Trophoblast cell (in vitro differentiated cells and primary cell): ENCODE measurements at regions not wholly inside any gene's neighbourhood (a gene's known extent, or its start where the extent isn't known, plus 50 kb on each side); places are given as distances from the start of the nearest gene placed in this dataset.

Experiments
- DNase-seq, 2 donors: peaks; one replicate each; pipeline ENCODE4 v3.0.0-alpha.2; 2016
- H2AFZ ChIP-seq: 2 replicates; pipeline ENCODE4 v1.6.1; 2013; ENCODE audit warnings: low read length, moderate library complexity, mild to moderate bottlenecking; ENCODE audit not compliant: insufficient read depth, poor library complexity
- H2AK5ac ChIP-seq: 2 replicates; pipeline ENCODE4 v1.6.1; 2013; ENCODE audit warnings: mild to moderate bottlenecking, low read length
- H2BK120ac ChIP-seq: 2 replicates; pipeline ENCODE4 v1.6.1; 2013; ENCODE audit warnings: low read length, mild to moderate bottlenecking, moderate library complexity; ENCODE audit not compliant: insufficient read depth, poor library complexity
- H2BK12ac ChIP-seq: 2 replicates; pipeline ENCODE4 v1.6.1; 2013; ENCODE audit warnings: mild to moderate bottlenecking, low read length, moderate library complexity
- H2BK5ac ChIP-seq: 2 replicates; pipeline ENCODE4 v1.6.1; 2013; ENCODE audit warnings: low read length, low read depth, moderate library complexity, mild to moderate bottlenecking; ENCODE audit not compliant: poor library complexity
- H3K14ac ChIP-seq: 2 replicates; pipeline ENCODE4 v1.6.1; 2013; ENCODE audit warnings: mild to moderate bottlenecking, low read length
- H3K18ac ChIP-seq: 2 replicates; pipeline ENCODE4 v1.6.1; 2013; ENCODE audit warnings: mild to moderate bottlenecking, low read length
- H3K23ac ChIP-seq: 2 replicates; pipeline ENCODE4 v1.6.1; 2013; ENCODE audit warnings: low read length
- H3K27ac ChIP-seq: 2 replicates; pipeline ENCODE4 v1.5.1; 2013; ENCODE audit warnings: low read depth, mild to moderate bottlenecking, inconsistent platforms, low read length, moderate library complexity
- H3K27me3 ChIP-seq: 2 replicates; pipeline ENCODE4 v1.6.1; 2013; ENCODE audit warnings: inconsistent platforms, mild to moderate bottlenecking, low read length, moderate library complexity; ENCODE audit not compliant: insufficient read depth
- H3K36me3 ChIP-seq, 2 experiments: 1 replicate in 1 of 2; 2 replicates in 1 of 2; pipeline ENCODE4 v1.6.1; 2013; ENCODE audit warnings: low read length in 2 of 2, mild to moderate bottlenecking in 2 of 2, moderate library complexity in 1 of 2; ENCODE audit not compliant: insufficient read depth in 2 of 2, control insufficient read depth in 1 of 2
- H3K4ac ChIP-seq: 2 replicates; pipeline ENCODE4 v1.6.1; 2013; ENCODE audit warnings: low read depth, mild to moderate bottlenecking, low read length, moderate library complexity
- H3K4me1 ChIP-seq, 2 experiments: 1 replicate in 1 of 2; 2 replicates in 1 of 2; pipeline ENCODE4 v1.6.1; 2013; ENCODE audit warnings: low read length in 2 of 2, mild to moderate bottlenecking in 2 of 2, moderate library complexity in 1 of 2; ENCODE audit not compliant: insufficient read depth in 2 of 2, control insufficient read depth in 1 of 2
- H3K4me2 ChIP-seq: 2 replicates; pipeline ENCODE4 v1.6.1; 2013; ENCODE audit warnings: inconsistent platforms, mild to moderate bottlenecking, low read length, moderate library complexity
- H3K4me3 ChIP-seq: 2 replicates; pipeline ENCODE4 v1.5.1; 2013; ENCODE audit warnings: mild to moderate bottlenecking, low read depth, low read length, inconsistent platforms
- H3K79me1 ChIP-seq: one replicate; pipeline ENCODE4 v1.6.1; 2013; ENCODE audit warnings: low read length
- H3K79me2 ChIP-seq: 2 replicates; pipeline ENCODE4 v1.6.1; 2013; ENCODE audit warnings: low read length, mild to moderate bottlenecking; ENCODE audit not compliant: control insufficient read depth, insufficient read depth, poor library complexity
- H3K9ac ChIP-seq: 2 replicates; pipeline ENCODE4 v1.6.1; 2013; ENCODE audit warnings: mild to moderate bottlenecking, low read length
- H3K9me3 ChIP-seq: 2 replicates; pipeline ENCODE4 v1.6.1; 2013; ENCODE audit warnings: low read depth, mild to moderate bottlenecking, control low read depth, inconsistent platforms, low read length; ENCODE audit not compliant: insufficient read depth
- H4K12ac ChIP-seq: 2 replicates; pipeline ENCODE4 v1.6.1; 2013; ENCODE audit warnings: low read depth, mild to moderate bottlenecking, low read length, moderate library complexity
- H4K8ac ChIP-seq: 2 replicates; pipeline ENCODE4 v1.6.1; 2013; ENCODE audit warnings: low read depth, mild to moderate bottlenecking, low read length, moderate library complexity
- H4K91ac ChIP-seq: one replicate; pipeline ENCODE4 v1.6.1; 2013; ENCODE audit warnings: low read depth, mild to moderate bottlenecking, low read length, moderate library complexity
- WGBS: extraction: QIAGEN DNeasy Blood & Tissue Kit; methylation state at CpG from one replicate; pipeline ENCODE4 v1.1.7; 2013; ENCODE audit warnings: missing lambda C conversion rate; ENCODE audit not compliant: insufficient read length, insufficient coverage; ENCODE audit errors: extremely low coverage; 5-methylcytosine and 5-hydroxymethylcytosine counted together

GRCh38 chrX:4762196-4762595 lies 1048.7 kb upstream of the PRKX start:
- H3K9me3 ChIP-seq, result no peaks in the 10 kb centered on the region
- H2BK120ac ChIP-seq, result no peak overlapping the region
- DNase-seq, result no peak
- no CpG with 5 or more reads among the region's 3 CpGs for WGBS
- no peaks in the 10 kb centered on the region for H3K79me2 ChIP-seq
- no peak overlapping the region for H2AK5ac ChIP-seq
- H3K4me2 ChIP-seq, result no peak overlapping the region
- H3K9ac ChIP-seq, result no peak overlapping the region
- H4K8ac ChIP-seq, result no peak overlapping the region
- no peak overlapping the region for H2AFZ ChIP-seq
- no peak overlapping the region for H3K14ac ChIP-seq
- no peak overlapping the region for H4K91ac ChIP-seq
- H3K4me1 ChIP-seq, result no peaks in the 10 kb centered on the region
- no peaks in the 10 kb centered on the region for H3K27me3 ChIP-seq
- H3K27ac ChIP-seq, result no peak overlapping the region
- H3K79me1 ChIP-seq, result no peaks in the 10 kb centered on the region
- no peak overlapping the region for H3K18ac ChIP-seq
- no peaks in the 10 kb centered on the region for H3K36me3 ChIP-seq
- H3K4ac ChIP-seq, result no peak overlapping the region
- H4K12ac ChIP-seq, result no peak overlapping the region
- H3K4me3 ChIP-seq, result no peak overlapping the region
- H2BK12ac ChIP-seq, result no peak overlapping the region
- no peak overlapping the region for H2BK5ac ChIP-seq
- no peak overlapping the region for H3K23ac ChIP-seq

GRCh38 chrX:4754878-4755604 lies 1041.6 kb upstream of the PRKX start:
- no peak overlapping the region for H2BK120ac ChIP-seq
- H3K79me1 ChIP-seq, result no peaks in the 10 kb centered on the region
- no peak overlapping the region for H4K12ac ChIP-seq
- no peaks in the 10 kb centered on the region for H3K4me1 ChIP-seq
- H2BK5ac ChIP-seq, result no peak overlapping the region
- no peaks in the 10 kb centered on the region for H3K36me3 ChIP-seq
- no peak overlapping the region for H4K8ac ChIP-seq
- no peak overlapping the region for H3K27ac ChIP-seq
- no peak overlapping the region for H3K23ac ChIP-seq
- no peak overlapping the region for H2BK12ac ChIP-seq
- no peak overlapping the region for H3K9ac ChIP-seq
- H3K4me3 ChIP-seq, result no peak overlapping the region
- H3K27me3 ChIP-seq, result no peaks in the 10 kb centered on the region
- no peak overlapping the region for H3K4me2 ChIP-seq
- no peak for DNase-seq
- no peak overlapping the region for H2AK5ac ChIP-seq
- WGBS, result 100% methylated on average over 1 of the region's 8 CpGs
- H3K4ac ChIP-seq, result no peak overlapping the region
- no peaks in the 10 kb centered on the region for H3K79me2 ChIP-seq
- H3K18ac ChIP-seq, result no peak overlapping the region
- H3K14ac ChIP-seq, result no peak overlapping the region
- H3K9me3 ChIP-seq, result no peaks in the 10 kb centered on the region
- H4K91ac ChIP-seq, result no peak overlapping the region
- H2AFZ ChIP-seq, result no peak overlapping the region

GRCh38 chrX:4741024-4741423 lies 1027.6 kb upstream of the PRKX start:
- Histone ChIP-seq H4K8ac (no peak overlapping the region), H2AK5ac (no peak overlapping the region), H3K4me2 (no peak overlapping the region), H3K9ac (no peak overlapping the region), H2AFZ (no peak overlapping the region), H3K4me1 (no peaks in the 10 kb centered on the region), H4K91ac (no peak overlapping the region), H3K36me3 (no peaks in the 10 kb centered on the region), H3K18ac (no peak overlapping the region), H4K12ac (no peak overlapping the region), H3K79me2 (no peaks in the 10 kb centered on the region), H3K4me3 (no peak overlapping the region), H2BK120ac (no peak overlapping the region), H2BK12ac (no peak overlapping the region), H3K14ac (no peak overlapping the region), H3K4ac (no peak overlapping the region), H3K27me3 (no peaks in the 10 kb centered on the region), H3K79me1 (no peaks in the 10 kb centered on the region), H2BK5ac (no peak overlapping the region), H3K23ac (no peak overlapping the region), H3K9me3 (no peaks in the 10 kb centered on the region), H3K27ac (no peak overlapping the region)
- WGBS, result no CpG with 5 or more reads among the region's 5 CpGs
- no peak for DNase-seq

GRCh38 chrX:4735299-4735698 lies 1021.9 kb upstream of the PRKX start:
- 100% methylated on average over 2 of the region's 2 CpGs for WGBS

More at GRCh38 chrX:4735299-4735698, 1021.9 kb upstream of the PRKX start:
- H3K4me3 ChIP-seq, result no peak overlapping the region
- no peak overlapping the region for H4K8ac ChIP-seq
- no peak overlapping the region for H3K9ac ChIP-seq
- no peak overlapping the region for H3K23ac ChIP-seq
- no peaks in the 10 kb centered on the region for H3K9me3 ChIP-seq
- no peaks in the 10 kb centered on the region for H3K4me1 ChIP-seq
- H3K79me2 ChIP-seq, result no peaks in the 10 kb centered on the region
- no peak overlapping the region for H2AFZ ChIP-seq
- no peak overlapping the region for H2BK12ac ChIP-seq
- no peak overlapping the region for H3K4ac ChIP-seq
- no peak overlapping the region for H4K91ac ChIP-seq
- no peak overlapping the region for H3K18ac ChIP-seq
- H3K14ac ChIP-seq, result no peak overlapping the region
- H2AK5ac ChIP-seq, result no peak overlapping the region
- no peak overlapping the region for H3K4me2 ChIP-seq
- no peak overlapping the region for H3K27ac ChIP-seq
- H3K36me3 ChIP-seq, result no peaks in the 10 kb centered on the region
- no peaks in the 10 kb centered on the region for H3K79me1 ChIP-seq
- H2BK5ac ChIP-seq, result no peak overlapping the region
- no peaks in the 10 kb centered on the region for H3K27me3 ChIP-seq
- no peak for DNase-seq
- H4K12ac ChIP-seq, result no peak overlapping the region
- no peak overlapping the region for H2BK120ac ChIP-seq
